ENCODE measurements at regions not wholly inside any gene's neighbourhood (a gene's known extent, or its start where the extent isn't known, plus 50 kb on each side); places are given as distances from the start of the nearest gene placed in this dataset.

DNA sequence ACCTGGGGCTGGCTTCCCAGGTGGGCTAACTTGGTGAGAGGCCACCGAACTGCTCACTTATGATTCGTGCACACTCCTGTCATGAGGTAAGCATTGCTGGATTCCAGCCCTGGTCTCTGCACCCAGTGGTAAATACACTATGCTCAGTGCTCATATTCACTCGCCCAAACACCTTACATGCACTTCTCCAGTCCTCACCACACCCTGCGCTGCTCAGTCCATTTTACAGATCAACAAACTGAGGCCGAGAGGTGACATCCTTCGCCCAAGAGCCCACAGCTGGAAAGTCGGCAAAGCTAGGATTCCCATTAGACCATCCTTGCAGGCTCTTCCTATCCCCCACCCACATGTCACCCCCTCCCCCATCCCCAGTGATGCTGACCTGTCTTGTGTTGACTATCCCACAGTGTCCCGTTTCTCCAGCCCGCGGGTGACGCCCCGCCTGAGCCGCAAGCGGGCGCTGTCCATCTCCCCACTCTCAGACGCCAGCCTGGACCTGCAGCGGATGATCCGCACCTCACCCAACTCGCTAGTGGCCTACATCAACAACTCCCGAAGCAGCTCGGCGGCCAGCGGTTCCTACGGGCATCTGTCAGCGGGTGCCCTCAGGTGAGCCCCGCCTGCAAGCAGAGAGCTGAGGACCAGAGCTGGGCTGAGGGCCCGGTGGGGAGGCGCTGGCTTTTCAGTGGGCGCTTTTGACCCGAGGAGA, 232.8 kb downstream of the GLI2 start:
- DNase-seq (no peak), ATAC-seq (no peak)
- H3K9me3 Mint-ChIP-seq: no peaks in the 10 kb centered on the region
- no peaks in the 10 kb centered on the region for H3K36me3 Mint-ChIP-seq (ENCODE audit: insufficient read depth)
- no peak overlapping the region for H3K4me3 Mint-ChIP-seq
- no peaks in the 10 kb centered on the region for H3K27me3 Mint-ChIP-seq (ENCODE audit: low read depth)
- no peaks in the 10 kb centered on the region for H3K4me1 Mint-ChIP-seq (ENCODE audit: low read depth)

DNA sequence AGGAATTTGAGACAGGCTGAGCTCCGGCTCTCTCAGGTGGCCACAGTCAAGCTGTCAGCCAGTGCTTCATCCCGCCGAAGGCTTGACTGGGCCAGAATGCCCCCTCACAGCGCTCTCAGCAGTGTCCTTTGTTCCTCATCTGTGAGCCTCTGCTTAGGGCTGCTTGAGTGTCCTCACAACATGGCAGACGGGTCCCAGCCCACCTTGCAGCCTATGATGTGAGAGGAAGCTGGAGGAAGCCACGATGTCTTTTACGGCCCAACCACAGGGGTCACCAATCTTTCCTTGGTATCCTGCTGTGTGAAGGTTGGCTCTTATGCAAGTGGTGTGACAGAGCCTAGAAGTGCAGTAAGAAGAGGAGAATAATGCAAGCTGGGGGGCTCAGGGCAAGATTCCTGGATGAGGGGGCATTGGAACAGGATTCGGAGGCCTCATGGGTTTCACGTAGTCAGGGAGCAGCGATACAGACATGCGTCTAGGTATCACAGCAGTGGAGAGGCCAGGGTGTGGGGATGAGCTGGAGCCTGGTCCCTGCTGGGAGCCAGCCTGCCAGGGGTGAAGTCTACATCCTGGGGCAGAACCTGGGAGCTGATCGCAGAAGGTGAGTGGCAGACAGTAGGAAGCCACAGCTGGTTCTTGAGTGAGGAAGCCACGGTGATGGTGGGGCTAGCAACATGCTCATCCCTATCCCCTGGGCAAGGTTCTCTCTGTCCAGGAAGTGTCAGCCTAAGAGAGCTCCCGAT, 234.1 kb downstream of the GLI2 start:
- no peaks in the 10 kb centered on the region for H3K27me3 Mint-ChIP-seq (ENCODE audit: low read depth)
- H3K9me3 Mint-ChIP-seq: no peaks in the 10 kb centered on the region
- ATAC-seq (no peak), DNase-seq (no peak)
- H3K4me1 Mint-ChIP-seq (ENCODE audit: low read depth): no peaks in the 10 kb centered on the region
- H3K4me3 Mint-ChIP-seq: no peak overlapping the region
- no peaks in the 10 kb centered on the region for H3K36me3 Mint-ChIP-seq (ENCODE audit: insufficient read depth)

DNA sequence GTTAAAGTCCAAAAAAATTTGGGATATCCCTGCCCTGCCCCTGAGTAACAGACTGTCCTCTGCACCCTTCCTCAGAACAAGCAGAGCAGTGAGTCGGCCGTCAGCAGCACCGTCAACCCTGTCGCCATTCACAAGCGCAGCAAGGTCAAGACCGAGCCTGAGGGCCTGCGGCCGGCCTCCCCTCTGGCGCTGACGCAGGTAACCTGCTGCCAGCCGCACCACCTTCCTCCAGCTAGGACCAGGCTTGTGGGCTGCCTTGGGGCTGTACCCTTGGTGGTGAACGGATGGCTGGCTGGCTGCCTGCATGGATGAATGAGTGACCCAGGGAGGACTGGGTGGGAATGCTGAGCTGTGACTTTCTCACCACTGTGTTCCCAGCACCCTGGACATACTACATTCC, 236.2 kb downstream of the GLI2 start:
- H3K4me1 Mint-ChIP-seq (ENCODE audit: low read depth): no peaks in the 10 kb centered on the region
- ATAC-seq: no peak

DNA sequence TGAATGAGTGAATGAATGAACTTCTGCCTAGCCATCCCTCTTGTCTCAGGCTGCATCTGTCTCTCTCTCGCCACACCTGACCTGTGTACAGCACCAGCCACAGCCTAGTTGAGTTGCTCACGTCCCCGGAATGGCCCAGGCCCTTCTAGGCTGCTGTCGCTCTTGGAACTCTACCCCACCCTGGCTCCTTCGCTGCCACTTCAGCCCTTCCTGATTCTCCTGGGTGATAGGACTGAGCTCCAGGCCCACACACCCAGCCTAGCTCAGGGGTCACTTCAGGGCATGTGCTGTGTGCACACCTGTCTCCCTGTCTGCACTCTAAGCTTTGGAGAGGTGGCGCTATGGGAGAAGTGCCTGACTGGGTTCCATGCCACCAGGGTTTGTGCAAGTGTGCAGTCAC, 236.6 kb downstream of the GLI2 start:
- ATAC-seq (no peak), DNase-seq (no peak)
- no peaks in the 10 kb centered on the region for H3K36me3 Mint-ChIP-seq (ENCODE audit: insufficient read depth)
- H3K27me3 Mint-ChIP-seq (ENCODE audit: low read depth): no peaks in the 10 kb centered on the region
- no peak overlapping the region for H3K4me3 Mint-ChIP-seq
- H3K9me3 Mint-ChIP-seq: no peaks in the 10 kb centered on the region
- H3K4me1 Mint-ChIP-seq (ENCODE audit: low read depth): no peaks in the 10 kb centered on the region

More for the DNA sequence above, 236.2 kb downstream of the GLI2 start:
- Mint-ChIP-seq H3K4me3 (no peak overlapping the region), H3K36me3 (ENCODE audit: insufficient read depth) (no peaks in the 10 kb centered on the region), H3K9me3 (no peaks in the 10 kb centered on the region), H3K27me3 (ENCODE audit: low read depth) (no peaks in the 10 kb centered on the region)
- no peak for DNase-seq

DNA sequence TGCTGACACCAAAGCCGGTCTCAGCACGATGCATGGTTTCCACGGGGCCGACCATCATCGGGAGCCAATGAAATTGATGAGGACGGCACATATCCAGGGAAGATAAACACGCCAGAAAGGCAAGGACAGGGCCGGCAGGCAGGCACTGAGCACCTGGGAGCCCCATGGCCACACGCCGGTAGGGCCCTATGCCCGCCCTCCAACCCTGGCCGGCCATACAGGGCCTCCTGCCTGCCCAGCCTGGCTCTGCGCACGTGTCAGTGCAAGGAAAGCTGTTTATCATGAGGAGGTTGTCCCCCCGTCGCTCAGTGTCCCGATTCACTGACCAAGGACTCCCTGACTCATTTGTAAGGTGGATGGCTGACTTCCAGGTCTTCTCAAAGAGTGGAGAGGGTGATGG, 237.5 kb downstream of the GLI2 start:
- no peak for DNase-seq
- Mint-ChIP-seq H3K27me3 (ENCODE audit: low read depth) (no peaks in the 10 kb centered on the region), H3K36me3 (ENCODE audit: insufficient read depth) (no peaks in the 10 kb centered on the region), H3K4me1 (ENCODE audit: low read depth) (no peaks in the 10 kb centered on the region), H3K9me3 (no peaks in the 10 kb centered on the region), H3K4me3 (no peak overlapping the region)
- ATAC-seq: no peak

DNA sequence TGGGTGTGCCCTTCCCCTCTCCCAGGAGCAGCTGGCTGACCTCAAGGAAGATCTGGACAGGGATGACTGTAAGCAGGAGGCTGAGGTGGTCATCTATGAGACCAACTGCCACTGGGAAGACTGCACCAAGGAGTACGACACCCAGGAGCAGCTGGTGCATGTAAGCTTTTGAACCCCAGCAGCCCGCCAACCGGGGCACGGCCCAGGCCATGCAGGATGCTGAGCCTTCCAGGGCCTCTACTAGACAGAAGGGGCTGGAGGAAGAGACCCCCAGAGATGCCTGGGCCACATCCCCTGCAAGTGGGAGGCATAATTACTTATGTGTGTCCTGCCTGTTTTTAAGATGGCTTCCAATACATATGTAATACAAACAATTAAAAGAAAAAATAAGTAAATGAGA, 239.3 kb downstream of the GLI2 start:
- H3K9me3 Mint-ChIP-seq: no peaks in the 10 kb centered on the region
- no peak overlapping the region for H3K4me3 Mint-ChIP-seq
- H3K4me1 Mint-ChIP-seq (ENCODE audit: low read depth): no peaks in the 10 kb centered on the region
- no peak for DNase-seq
- H3K27me3 Mint-ChIP-seq (ENCODE audit: low read depth): no peaks in the 10 kb centered on the region
- ATAC-seq: no peak
- H3K36me3 Mint-ChIP-seq (ENCODE audit: insufficient read depth): no peaks in the 10 kb centered on the region

DNA sequence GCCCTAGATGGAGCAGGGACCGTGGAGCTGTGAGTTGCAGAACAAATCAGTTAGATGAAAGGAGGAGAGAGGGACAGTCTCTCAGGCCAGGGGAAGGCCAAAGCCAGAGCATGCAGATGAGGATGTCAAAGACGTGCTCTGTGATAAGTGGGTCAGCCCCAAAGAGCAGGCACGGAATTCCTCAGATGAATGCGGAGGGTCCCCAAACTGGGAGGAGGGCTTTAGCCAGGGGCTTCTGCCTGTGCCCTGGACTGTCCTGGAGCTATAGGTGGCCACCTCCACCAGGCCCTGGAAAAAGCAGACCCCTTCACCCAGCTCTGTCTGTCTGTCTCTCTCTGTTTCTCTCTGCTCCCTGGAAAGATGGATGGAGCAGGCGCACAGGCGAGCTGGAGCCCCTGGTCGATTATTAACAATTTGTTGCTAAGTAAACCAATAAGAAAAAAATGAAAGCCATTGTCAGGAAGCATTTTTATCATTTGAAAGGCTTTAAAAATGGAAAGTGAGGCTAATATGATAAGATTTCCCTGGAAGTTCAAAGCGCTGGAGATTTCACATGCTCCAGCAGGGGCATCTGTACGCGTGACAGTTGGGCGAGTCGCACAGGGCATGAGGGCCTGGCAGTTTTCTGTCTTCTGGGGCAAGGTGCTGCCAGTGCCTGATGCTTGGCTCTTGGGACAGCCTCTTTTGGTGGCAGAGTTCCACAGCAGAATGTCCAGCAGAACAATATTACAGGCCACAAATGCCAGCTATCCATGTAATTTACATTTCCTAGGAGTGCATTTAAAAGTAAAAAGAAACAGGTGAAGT, 241.0 kb downstream of the GLI2 start:
- ATAC-seq (no peak), DNase-seq (no peak)
- H3K36me3 Mint-ChIP-seq (ENCODE audit: insufficient read depth): no peaks in the 10 kb centered on the region
- no peaks in the 10 kb centered on the region for H3K27me3 Mint-ChIP-seq (ENCODE audit: low read depth)
- H3K4me3 Mint-ChIP-seq: no peak overlapping the region
- no peaks in the 10 kb centered on the region for H3K4me1 Mint-ChIP-seq (ENCODE audit: low read depth)
- H3K9me3 Mint-ChIP-seq: no peaks in the 10 kb centered on the region

DNA sequence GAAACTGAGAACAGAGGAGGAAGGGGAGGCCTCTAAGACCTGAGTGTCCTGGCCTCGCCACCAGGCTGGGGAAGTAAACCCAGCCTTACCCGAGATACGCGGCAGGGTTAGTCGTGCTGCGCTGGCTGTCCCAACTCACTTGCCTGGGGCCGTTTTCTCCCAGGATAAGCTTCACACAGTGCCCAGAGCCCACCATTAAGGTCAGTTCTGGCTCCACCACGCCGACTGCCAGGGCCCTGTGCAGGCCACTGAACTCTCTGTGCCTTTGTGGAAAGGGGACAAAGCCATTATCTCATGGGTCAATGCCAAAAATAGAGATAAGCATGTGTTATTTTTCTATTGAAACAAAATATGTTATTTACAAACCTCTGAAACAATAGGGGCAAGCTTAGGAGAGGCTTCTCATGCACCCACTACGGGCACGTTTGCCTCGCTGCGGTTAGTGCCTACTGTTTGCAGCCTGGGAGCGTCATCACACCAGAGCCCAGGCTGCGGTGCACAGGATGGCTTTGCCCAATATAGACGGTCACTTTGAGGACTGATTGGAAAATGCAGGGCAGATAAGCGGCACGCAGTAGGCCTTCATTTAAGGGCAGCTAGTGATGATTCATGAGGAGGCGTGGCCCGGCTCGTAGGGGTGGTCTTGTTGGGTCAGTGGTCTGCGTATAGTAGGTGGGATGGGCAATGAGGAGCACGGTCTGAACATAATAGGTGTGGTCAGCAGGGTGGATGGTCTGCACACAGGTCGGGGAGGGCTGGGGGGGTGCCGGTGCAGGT, 242.1 kb downstream of the GLI2 start:
- DNase-seq (no peak), ATAC-seq (no peak)
- Mint-ChIP-seq H3K4me1 (ENCODE audit: low read depth) (no peaks in the 10 kb centered on the region), H3K36me3 (ENCODE audit: insufficient read depth) (no peaks in the 10 kb centered on the region), H3K9me3 (no peaks in the 10 kb centered on the region), H3K27me3 (ENCODE audit: low read depth) (no peaks in the 10 kb centered on the region), H3K4me3 (no peak overlapping the region)

DNA sequence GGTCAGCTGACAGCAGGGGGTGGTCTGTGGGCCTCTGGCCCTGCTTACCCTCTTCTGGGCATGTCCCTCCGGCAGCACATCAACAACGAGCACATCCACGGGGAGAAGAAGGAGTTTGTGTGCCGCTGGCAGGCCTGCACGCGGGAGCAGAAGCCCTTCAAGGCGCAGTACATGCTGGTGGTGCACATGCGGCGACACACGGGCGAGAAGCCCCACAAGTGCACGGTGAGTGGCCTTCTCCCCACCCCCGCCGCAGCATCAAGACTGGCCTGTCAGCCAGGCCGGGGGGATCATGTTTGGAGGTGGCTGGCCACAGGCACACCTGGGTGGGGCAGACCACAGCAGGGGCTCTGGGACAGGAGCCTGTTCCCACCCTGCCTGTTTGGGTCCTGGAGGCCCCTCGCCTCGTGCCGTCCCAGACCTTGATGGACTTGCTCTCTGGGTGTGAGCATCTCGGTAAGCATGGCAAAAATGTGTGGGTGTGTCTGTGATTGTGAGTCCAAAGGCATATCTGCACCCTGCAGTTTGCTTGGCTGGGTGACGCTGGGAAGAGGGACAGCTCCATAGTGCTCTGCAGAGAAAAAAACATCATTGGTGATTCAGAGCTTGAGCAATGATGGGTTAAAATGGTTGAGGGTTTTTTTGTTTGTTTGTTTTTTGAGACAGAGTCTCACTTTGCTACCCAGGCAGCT, 242.8 kb downstream of the GLI2 start:
- ATAC-seq (no peak), DNase-seq (no peak)
- no peaks in the 10 kb centered on the region for H3K36me3 Mint-ChIP-seq (ENCODE audit: insufficient read depth)
- no peaks in the 10 kb centered on the region for H3K4me1 Mint-ChIP-seq (ENCODE audit: low read depth)
- H3K9me3 Mint-ChIP-seq: no peaks in the 10 kb centered on the region
- no peaks in the 10 kb centered on the region for H3K27me3 Mint-ChIP-seq (ENCODE audit: low read depth)
- no peak overlapping the region for H3K4me3 Mint-ChIP-seq

DNA sequence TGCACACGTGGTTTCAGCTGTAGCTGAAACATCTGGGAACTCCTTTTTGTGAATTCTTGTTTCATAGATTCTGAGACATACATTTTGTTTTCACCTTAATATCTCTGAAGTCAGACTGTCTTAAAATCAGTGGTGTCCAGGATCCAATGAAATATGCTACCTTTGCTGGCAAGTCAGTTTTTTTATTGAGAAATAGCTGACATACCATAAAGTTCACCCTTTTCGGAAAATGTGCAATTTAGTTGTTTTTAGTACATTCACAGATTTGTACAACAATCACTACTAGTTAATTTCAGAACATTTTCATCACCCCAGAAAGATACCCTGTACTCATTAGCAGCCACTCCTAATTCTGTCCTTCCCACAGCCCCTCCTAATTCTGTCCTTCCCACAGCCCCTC, 243.7 kb downstream of the GLI2 start:
- ATAC-seq (no peak), DNase-seq (no peak)
- H3K4me3 Mint-ChIP-seq: no peak overlapping the region
- H3K9me3 Mint-ChIP-seq: no peaks in the 10 kb centered on the region
- H3K27me3 Mint-ChIP-seq (ENCODE audit: low read depth): no peaks in the 10 kb centered on the region
- H3K36me3 Mint-ChIP-seq (ENCODE audit: insufficient read depth): no peaks in the 10 kb centered on the region
- no peaks in the 10 kb centered on the region for H3K4me1 Mint-ChIP-seq (ENCODE audit: low read depth)

DNA sequence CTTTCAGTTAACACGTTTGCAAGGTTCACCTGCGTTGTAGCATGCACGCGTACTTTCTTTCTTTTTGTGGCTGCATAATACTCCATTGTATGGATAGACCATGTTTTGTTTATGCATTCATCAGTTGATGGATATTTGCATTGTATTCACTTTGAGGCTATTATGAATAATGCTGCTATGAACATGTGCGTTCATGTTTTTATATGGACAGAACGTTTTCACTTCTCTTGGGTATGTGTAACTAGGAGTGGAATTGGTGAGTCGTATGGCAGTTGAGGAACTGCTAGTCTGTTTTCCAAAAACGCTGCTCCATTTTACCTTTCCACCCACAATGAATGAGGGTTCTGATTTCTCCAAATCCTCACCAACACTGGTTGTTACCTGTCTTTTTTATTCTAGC, 244.3 kb downstream of the GLI2 start:
- no peak for ATAC-seq
- no peaks in the 10 kb centered on the region for H3K36me3 Mint-ChIP-seq (ENCODE audit: insufficient read depth)
- no peaks in the 10 kb centered on the region for H3K4me1 Mint-ChIP-seq (ENCODE audit: low read depth)

DNA sequence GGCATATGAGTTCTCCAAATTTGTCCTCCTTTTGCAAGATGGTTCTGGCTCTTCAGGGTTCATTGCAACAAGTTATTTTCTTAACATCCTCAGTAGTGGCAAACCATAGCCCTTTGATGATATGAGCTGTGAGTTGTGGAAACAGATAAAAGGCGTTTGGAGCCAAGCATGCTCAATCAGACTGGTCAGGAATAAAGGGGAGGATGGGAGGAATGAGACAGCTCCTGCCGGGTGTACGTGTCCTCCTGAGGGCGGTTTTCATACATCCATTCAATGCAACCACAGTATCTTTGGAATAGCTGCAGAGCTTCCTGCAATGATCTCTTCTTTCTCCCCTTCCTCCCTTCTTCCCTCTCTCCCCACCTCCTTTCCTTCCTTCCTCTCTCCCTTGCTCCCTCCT, 245.8 kb downstream of the GLI2 start:
- Mint-ChIP-seq H3K4me3 (no peak overlapping the region), H3K4me1 (ENCODE audit: low read depth) (no peaks in the 10 kb centered on the region), H3K9me3 (no peaks in the 10 kb centered on the region), H3K27me3 (ENCODE audit: low read depth) (peaks cover 2% of the 10 kb centered on the region), H3K36me3 (ENCODE audit: insufficient read depth) (no peaks in the 10 kb centered on the region)
- DNase-seq (no peak), ATAC-seq (no peak)

More for the DNA sequence above, 244.3 kb downstream of the GLI2 start:
- no peak overlapping the region for H3K4me3 Mint-ChIP-seq
- no peak for DNase-seq
- peaks cover under 1% of the 10 kb centered on the region for H3K27me3 Mint-ChIP-seq (ENCODE audit: low read depth)
- H3K9me3 Mint-ChIP-seq: no peaks in the 10 kb centered on the region

DNA sequence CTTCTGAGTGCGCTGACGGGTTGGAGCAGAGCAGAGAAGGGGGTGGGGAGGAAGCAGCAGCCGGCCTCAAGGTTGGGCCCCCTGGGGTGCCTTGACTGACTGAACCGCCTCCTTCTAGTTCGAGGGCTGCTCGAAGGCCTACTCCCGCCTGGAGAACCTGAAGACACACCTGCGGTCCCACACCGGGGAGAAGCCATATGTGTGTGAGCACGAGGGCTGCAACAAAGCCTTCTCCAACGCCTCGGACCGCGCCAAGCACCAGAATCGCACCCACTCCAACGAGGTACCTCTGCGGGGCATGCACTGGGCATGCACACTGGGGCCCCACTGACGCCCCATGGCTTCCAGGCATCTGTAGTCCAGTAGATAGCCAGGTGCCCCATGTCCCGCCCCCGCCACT, 246.9 kb downstream of the GLI2 start:
- DNase-seq: no peak
- no peak for ATAC-seq
- H3K27me3 Mint-ChIP-seq (ENCODE audit: low read depth): peaks cover 2% of the 10 kb centered on the region
- no peaks in the 10 kb centered on the region for H3K9me3 Mint-ChIP-seq
- no peak overlapping the region for H3K4me3 Mint-ChIP-seq
- no peaks in the 10 kb centered on the region for H3K4me1 Mint-ChIP-seq (ENCODE audit: low read depth)
- H3K36me3 Mint-ChIP-seq (ENCODE audit: insufficient read depth): no peaks in the 10 kb centered on the region

DNA sequence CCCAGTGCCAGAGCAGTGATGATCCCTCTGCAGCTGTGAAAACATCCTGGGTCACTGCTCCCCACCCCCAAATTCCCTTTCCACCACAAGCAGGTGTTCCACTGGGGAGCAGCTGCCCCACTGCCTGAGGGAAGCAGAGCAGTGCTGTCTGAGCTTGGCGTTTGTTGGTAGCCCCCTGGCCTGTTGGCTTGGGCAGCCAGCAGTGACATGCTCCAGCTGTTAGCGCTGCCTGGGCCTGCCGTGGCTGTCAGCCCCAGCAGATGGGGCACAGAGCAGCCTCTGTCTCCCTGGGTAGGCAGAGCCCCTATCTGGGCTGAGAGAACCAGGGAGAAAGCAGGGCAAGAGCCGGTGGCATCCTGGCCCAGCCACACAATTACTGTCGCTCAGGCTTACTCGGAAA, 247.7 kb downstream of the GLI2 start:
- ATAC-seq: no peak
- peaks cover 2% of the 10 kb centered on the region for H3K27me3 Mint-ChIP-seq (ENCODE audit: low read depth)

More for the DNA sequence above, 247.7 kb downstream of the GLI2 start:
- H3K4me1 Mint-ChIP-seq (ENCODE audit: low read depth): no peaks in the 10 kb centered on the region
- H3K4me3 Mint-ChIP-seq: no peak overlapping the region
- DNase-seq: no peak
- no peaks in the 10 kb centered on the region for H3K36me3 Mint-ChIP-seq (ENCODE audit: insufficient read depth)
- no peaks in the 10 kb centered on the region for H3K9me3 Mint-ChIP-seq
